GM12891 (cell line): ENCODE measurements at regions not wholly inside any gene's neighbourhood (a gene's known extent, or its start where the extent isn't known, plus 50 kb on each side); places are given as distances from the start of the nearest gene placed in this dataset.
"Not testable (repeated sequence)": the region's sequence is repeated elsewhere in the genome, so short reads cannot be mapped to it uniquely, and the experiment has no call there.

Experiments used
- POLR2AphosphoS5 ChIP-seq: IDR thresholded peaks from 2 replicates; pipeline ENCODE4 v1.6.1; 2011; ENCODE audit warnings: low read depth, low read length, control low read depth
- SPI1 ChIP-seq: IDR thresholded peaks from 2 replicates; pipeline ENCODE4 v1.6.1; 2011; ENCODE audit warnings: low read depth, low read length, control low read depth
- TAF1 ChIP-seq: IDR thresholded peaks from 2 replicates; pipeline ENCODE4 v1.6.1; 2011; ENCODE audit warnings: low read depth, low read length, control low read depth

- not testable (repeated sequence) for TF ChIP-seq TAF1, SPI1, POLR2AphosphoS5
Measured at GRCh38 chr9:94472063-94472462, 82.8 kb upstream of the PCAT7 start.
